ENCODE measurements at regions not wholly inside any gene's neighbourhood (a gene's known extent, or its start where the extent isn't known, plus 50 kb on each side); places are given as distances from the start of the nearest gene placed in this dataset.

- TF ChIP-seq CTCF (IDR thresholded peaks at IDR 0.05 in 8 of 11, conservative IDR thresholded peaks at IDR 0.05 in 3 of 11) (no peak), POLR2AphosphoS5 (IDR thresholded peaks at IDR 0.05) (no peak), POLR2A (IDR thresholded peaks at IDR 0.05) (no peak)
Measured at GRCh38 chr16:6149031-6149430, 1051.4 kb upstream of the EEF2KMT start.
